GM10248 (cell line): ENCODE measurements at regions not wholly inside any gene's neighbourhood (a gene's known extent, or its start where the extent isn't known, plus 50 kb on each side); places are given as distances from the start of the nearest gene placed in this dataset.

ENCODE experiments used
- CTCF ChIA-PET: fragments of 300-600 bp; sonication (Branson Sonifier 250); formaldehyde crosslinking; extraction: SDS; loops from one replicate; lab custom pipeline; 2021; ENCODE audit warnings: antibody characterized with exemption; lab: Yijun Ruan, JAX
- POLR2A ChIA-PET: fragments of 350-650 bp; sonication (Branson Sonifier 250); formaldehyde crosslinking; extraction: SDS; loops from one replicate; lab custom pipeline; 2020; ENCODE audit warnings: antibody characterized with exemption; lab: Yijun Ruan, JAX
- DNase-seq: peaks from one replicate; pipeline ENCODE4 v3.0.0; 2012; ENCODE audit errors: extremely low spot score
- CTCF ChIP-seq: IDR thresholded peaks from 2 replicates; pipeline ENCODE4 v1.5.1; 2012; ENCODE audit warnings: mild to moderate bottlenecking, low read depth; ENCODE audit errors: extremely low read depth, missing control alignments, control extremely low read depth

- no peak for TF ChIP-seq CTCF
- ChIA-PET CTCF (no interaction called here), POLR2A (no interaction called here)
- DNase-seq = no peak
Observed at GRCh38 chr11:112770033-112770432, 191.2 kb upstream of the NCAM1 start.

DNA sequence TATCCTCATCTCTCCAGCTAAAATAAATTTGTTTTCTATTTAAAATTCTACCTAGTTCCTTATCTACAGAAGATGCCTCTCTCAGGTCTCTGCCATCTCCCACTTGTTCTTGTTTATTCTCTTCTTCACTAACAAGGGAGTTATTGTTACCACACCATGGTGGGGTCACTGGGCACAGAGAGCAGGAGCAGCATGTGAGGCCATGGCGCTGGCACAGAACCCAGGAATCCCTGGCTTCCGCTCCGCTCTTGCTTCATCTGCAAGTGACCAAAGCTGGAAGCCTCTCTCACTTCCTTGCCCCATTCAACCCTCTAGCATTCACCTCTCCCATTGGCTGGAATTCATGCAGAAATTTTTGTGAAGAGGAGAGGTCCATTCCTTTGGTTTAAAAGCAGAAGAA lies 190.7 kb upstream of the NCAM1 start:
- TF ChIP-seq CTCF = no peak
- ChIA-PET POLR2A (no interaction called here), CTCF (no interaction called here)
- no peak for DNase-seq

DNA sequence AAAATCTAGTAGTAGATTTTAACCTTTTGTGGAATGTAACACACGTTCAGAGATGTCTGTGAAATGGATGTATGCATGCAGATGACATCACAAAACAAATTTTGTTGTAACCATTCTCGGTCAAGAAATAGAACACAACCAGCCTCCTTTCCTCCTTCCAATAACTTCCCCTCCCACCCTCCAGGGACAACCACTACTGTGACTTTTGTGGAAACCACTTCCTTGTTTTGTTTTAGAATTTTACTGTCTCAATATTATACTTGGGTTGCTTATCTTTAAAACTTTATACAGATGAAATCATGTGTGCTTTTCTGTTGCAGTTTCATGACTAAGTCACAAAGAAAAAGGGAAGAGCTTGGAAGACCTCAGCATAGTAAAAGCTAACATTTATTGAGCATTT lies 189.4 kb upstream of the NCAM1 start:
- DNase-seq = no peak
- ChIA-PET CTCF (no interaction called here), POLR2A (no interaction called here)
- TF ChIP-seq CTCF = no peak

DNA sequence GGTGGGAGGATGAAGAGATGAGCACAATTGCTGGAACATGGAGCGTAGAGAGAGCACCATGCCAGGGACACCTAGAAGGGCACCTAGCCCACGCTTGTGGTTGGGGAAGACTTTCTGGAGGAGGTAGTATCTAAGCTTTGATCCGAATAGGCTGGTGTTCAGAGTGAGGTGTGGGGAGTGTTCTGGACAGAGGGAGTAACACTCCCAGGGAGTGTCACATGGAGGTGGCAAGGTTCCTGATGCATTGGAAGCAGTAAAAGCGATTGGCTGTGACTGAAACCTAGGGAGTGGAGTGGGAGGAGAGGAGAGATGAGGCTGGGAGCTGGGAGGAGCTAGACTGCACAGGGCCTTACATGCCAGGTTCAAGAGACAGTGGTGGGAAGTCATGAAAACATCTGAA lies 188.0 kb upstream of the NCAM1 start:
- no peak for TF ChIP-seq CTCF
- DNase-seq = no peak
- ChIA-PET CTCF (interaction anchor here (1.6 kb wide), 1 partner anchor 22 kb away, joined by 4 read pairs; no protein-coding TSS in a partner anchor), POLR2A (no interaction called here)

- ChIA-PET POLR2A (no interaction called here), CTCF (interaction anchor here (0.9 to 1.1 kb wide), 3 partner anchors 10 to 188 kb away, joined by 3 to 4 read pairs (median 3); no protein-coding TSS in a partner anchor)
- DNase-seq = no peak
Observed at GRCh38 chr11:112776834-112777233, 184.4 kb upstream of the NCAM1 start.

GRCh38 chr11:112777283-112777751 lies 183.9 kb upstream of the NCAM1 start:
- CTCF ChIA-PET = interaction anchor here (0.9 to 1.1 kb wide), 4 partner anchors 10 to 189 kb away, joined by 3 to 4 read pairs (median 3); no protein-coding TSS in a partner anchor
- no peak for DNase-seq
- POLR2A ChIA-PET = no interaction called here

More at GRCh38 chr11:112776834-112777233, 184.4 kb upstream of the NCAM1 start:
- no peak for TF ChIP-seq CTCF

More at GRCh38 chr11:112777283-112777751, 183.9 kb upstream of the NCAM1 start:
- TF ChIP-seq CTCF = no peak
